Prostate gland (tissue), 2 donors: ENCODE measurements at regions not wholly inside any gene's neighbourhood (a gene's known extent, or its start where the extent isn't known, plus 50 kb on each side); places are given as distances from the start of the nearest gene placed in this dataset.

Experiments
- DNase-seq: peaks from one replicate; pipeline ENCODE4 v3.0.0-alpha.2; 2019; ENCODE audit warnings: low spot score
- H3K27ac ChIP-seq, 2 donors: fragments of 200-600 bp; sonication (generic); 2 replicates each; pipeline ENCODE4 v1.5.1; 2017 to 2019
- H3K27me3 ChIP-seq: fragments of 200-600 bp; sonication (generic); replicated peaks from 2 replicates; pipeline ENCODE4 v1.5.1; 2019; ENCODE audit not compliant: insufficient read depth
- H3K36me3 ChIP-seq, 2 donors: fragments of 200-600 bp; sonication (generic); 1 replicate in 1 of 2; 2 replicates in 1 of 2; pipeline versions ENCODE4 v1.5.1 to v1.8.1; 2017 to 2019
- H3K4me1 ChIP-seq: fragments of 200-600 bp; sonication (generic); replicated peaks from 2 replicates; pipeline ENCODE4 v1.5.1; 2019
- H3K4me3 ChIP-seq, 2 donors: fragments of 200-600 bp; sonication (generic); 2 replicates each; pipeline ENCODE4 v1.5.1; 2017 to 2019
- H3K9me3 ChIP-seq: fragments of 200-600 bp; sonication (generic); 2 replicates; pipeline ENCODE4 v1.5.1; 2017
- CTCF ChIP-seq, 4 experiments: fragments of 200-600 bp in 2 of 4; fragments of 450-650 bp in 2 of 4; sonication (generic) in 2 of 4; IDR thresholded peaks; 1 replicate in 3 of 4; 2 replicates in 1 of 4; pipeline ENCODE4 v1.5.1; 2016 to 2019; ENCODE audit warnings: antibody characterized with exemption in 4 of 4, mild to moderate bottlenecking in 2 of 4, moderate library complexity in 2 of 4
- POLR2A ChIP-seq: fragments of 450-650 bp; IDR thresholded peaks from one replicate; pipeline ENCODE4 v1.6.1; 2016; ENCODE audit warnings: antibody characterized with exemption, mild to moderate bottlenecking
- POLR2AphosphoS5 ChIP-seq: sonication (generic); formaldehyde crosslinking; IDR thresholded peaks from one replicate; pipeline ENCODE4 v1.6.1; 2017; ENCODE audit warnings: antibody characterized with exemption
- WGBS: methylation state at CpG from one replicate; pipeline ENCODE4 v1.1.5; 2018; 5-methylcytosine and 5-hydroxymethylcytosine counted together
- intact Hi-C: fragments of 100-400 bp; cut with DNase I; formaldehyde crosslinking; loops from one replicate; pipeline ENCODE4 v1.14.2; 2022

GRCh38 chr2:60170272-60170671 is 383.2 kb downstream of the BCL11A start:
- Histone ChIP-seq H3K4me3 (no peak overlapping the region), H3K9me3 (no peaks in the 10 kb centered on the region), H3K4me1 (no peaks in the 10 kb centered on the region), H3K36me3 (no peaks in the 10 kb centered on the region), H3K27ac (no peak overlapping the region), H3K27me3 (no peaks in the 10 kb centered on the region)
- intact Hi-C loops = no loop called here
- WGBS = 97% methylated on average over 3 of the region's 3 CpGs
- TF ChIP-seq CTCF (IDR thresholded peaks at IDR 0.05) = no peak
- TF ChIP-seq POLR2AphosphoS5 = no peak
- TF ChIP-seq POLR2A = no peak
- DNase-seq = no peak

- no peak for DNase-seq
- Histone ChIP-seq H3K36me3 (no peaks in the 10 kb centered on the region), H3K27me3 (no peaks in the 10 kb centered on the region), H3K9me3 (no peaks in the 10 kb centered on the region), H3K4me1 (no peaks in the 10 kb centered on the region), H3K27ac (no peak overlapping the region), H3K4me3 (no peak overlapping the region)
- intact Hi-C loops = no loop called here
- no peak for TF ChIP-seq POLR2A
- TF ChIP-seq CTCF (IDR thresholded peaks at IDR 0.05) = no peak
- TF ChIP-seq POLR2AphosphoS5 = no peak
- 73% methylated on average over 3 of the region's 3 CpGs for whole genome bisulfite sequencing
Measured at GRCh38 chr2:60168247-60168646, 385.2 kb downstream of the BCL11A start.

GRCh38 chr2:60167089-60167488 is 386.4 kb downstream of the BCL11A start:
- Histone ChIP-seq H3K36me3 (no peaks in the 10 kb centered on the region), H3K9me3 (no peaks in the 10 kb centered on the region), H3K27me3 (no peaks in the 10 kb centered on the region), H3K27ac (no peak overlapping the region), H3K4me3 (no peak overlapping the region), H3K4me1 (no peaks in the 10 kb centered on the region)
- WGBS = 76% methylated on average over 4 of the region's 4 CpGs
- intact Hi-C loops = no loop called here
- DNase-seq = no peak
- TF ChIP-seq POLR2A (no peak), POLR2AphosphoS5 (no peak)

- DNase-seq = no peak
- Histone ChIP-seq H3K9me3 (no peaks in the 10 kb centered on the region), H3K27ac (no peak overlapping the region), H3K4me1 (no peaks in the 10 kb centered on the region), H3K4me3 (no peak overlapping the region), H3K27me3 (no peaks in the 10 kb centered on the region), H3K36me3 (no peaks in the 10 kb centered on the region)
- TF ChIP-seq POLR2AphosphoS5 (no peak), CTCF (IDR thresholded peaks at IDR 0.05) (no peak), POLR2A (no peak)
- intact Hi-C loops = no loop called here
- 93% methylated on average over 7 of the region's 7 CpGs for WGBS
Measured at GRCh38 chr2:60163691-60164090, 389.8 kb downstream of the BCL11A start.

GRCh38 chr2:60159519-60159918 is 393.9 kb downstream of the BCL11A start:
- H3K27ac ChIP-seq = no peak overlapping the region
- WGBS = 46% methylated on average over 2 of the region's 2 CpGs
- no peak for TF ChIP-seq POLR2A
- no peak for TF ChIP-seq POLR2AphosphoS5
- no peak for TF ChIP-seq CTCF (IDR thresholded peaks at IDR 0.05)

More at GRCh38 chr2:60159519-60159918, 393.9 kb downstream of the BCL11A start:
- Histone ChIP-seq H3K4me3 (no peak overlapping the region), H3K9me3 (no peaks in the 10 kb centered on the region), H3K36me3 (no peaks in the 10 kb centered on the region), H3K27me3 (no peaks in the 10 kb centered on the region), H3K4me1 (no peaks in the 10 kb centered on the region)
- intact Hi-C loops = no loop called here
- no peak for DNase-seq
